ENCODE measurements at regions not wholly inside any gene's neighbourhood (a gene's known extent, or its start where the extent isn't known, plus 50 kb on each side); places are given as distances from the start of the nearest gene placed in this dataset.
A peak's percentile ranks its signal among the peaks of the same experiment; 100 is the strongest.

- TF ChIP-seq CTCF (conservative IDR thresholded peaks at IDR 0.05; ENCODE audit: low read depth in 2 of 2): no peak
- no peak for TF ChIP-seq CREB1 (CRISPR knock-in tag; IDR thresholded peaks at IDR 0.05; ENCODE audit: low read depth)
- no peak for TF ChIP-seq EZH2 (IDR thresholded peaks at IDR 0.05; ENCODE audit: low read depth, unreplicated experiment)
- peak; percentile 57 for TF ChIP-seq REST (IDR thresholded peaks at IDR 0.05; ENCODE audit: unreplicated experiment)
- no peak for TF ChIP-seq JUNB (IDR thresholded peaks at IDR 0.05; ENCODE audit: unreplicated experiment)
Observed at GRCh38 chr13:60274655-60275054, 110.9 kb upstream of the DIAPH3 start.
